Lower lobe of right lung (tissue), 2 donors: ENCODE measurements at regions not wholly inside any gene's neighbourhood (a gene's known extent, or its start where the extent isn't known, plus 50 kb on each side); places are given as distances from the start of the nearest gene placed in this dataset.
A peak's percentile ranks its signal among the peaks of the same experiment; 100 is the strongest.

ENCODE experiments used
- ATAC-seq, 2 donors: fragments of 200-7000 bp; cut with Tn5 transposase; one replicate each; pipeline ENCODE4 v1.9.1; 2020 to 2022; ENCODE audit warnings: mild to moderate bottlenecking in 2 of 2, moderate library complexity in 2 of 2
- DNase-seq: peaks from one replicate; pipeline ENCODE4 v3.0.0-alpha.2; 2020
- H3K27ac ChIP-seq: fragments of 200-600 bp; one replicate; pipeline ENCODE4 v1.8.0; 2022
- H3K27me3 ChIP-seq: fragments of 200-600 bp; one replicate; pipeline ENCODE4 v1.8.0; 2022; ENCODE audit warnings: low read depth
- H3K36me3 ChIP-seq: fragments of 200-600 bp; one replicate; pipeline ENCODE4 v1.8.0; 2022; ENCODE audit warnings: mild to moderate bottlenecking
- H3K4me1 ChIP-seq: fragments of 200-600 bp; one replicate; pipeline ENCODE4 v1.8.0; 2022
- H3K4me3 ChIP-seq: fragments of 200-600 bp; one replicate; pipeline ENCODE4 v1.8.0; 2022; ENCODE audit warnings: mild to moderate bottlenecking
- H3K9me3 ChIP-seq: fragments of 200-600 bp; one replicate; pipeline ENCODE4 v1.8.0; 2022
- CTCF ChIP-seq: fragments of 200-600 bp; IDR thresholded peaks from one replicate; pipeline ENCODE4 v1.8.0; 2022; ENCODE audit warnings: antibody characterized with exemption, mild to moderate bottlenecking
- intact Hi-C: fragments of 100-400 bp; cut with DNase I; formaldehyde crosslinking; loops from one replicate; pipeline ENCODE4 v1.11.0; 2022
- donor health status: DM: no; HTN: yes; CAD: no; lungs with severe emphysema.

- peaks cover 12% of the 10 kb centered on the region for H3K27me3 ChIP-seq
- no peaks in the 10 kb centered on the region for H3K36me3 ChIP-seq
- no peaks in the 10 kb centered on the region for H3K9me3 ChIP-seq
- intact Hi-C loops: no loop called here
- no peak overlapping the region for H3K27ac ChIP-seq
- DNase-seq (no peak), ATAC-seq (no peak)
- no peak for TF ChIP-seq CTCF
- no peaks in the 10 kb centered on the region for H3K4me1 ChIP-seq
- H3K4me3 ChIP-seq: no peak overlapping the region
Observed at GRCh38 chr1:5740450-5740849, 251.8 kb downstream of the NPHP4 start.

- intact Hi-C loops: no loop called here
Observed at GRCh38 chr1:5739561-5740078, 252.6 kb downstream of the NPHP4 start.

GRCh38 chr1:5738911-5739462 is 253.2 kb downstream of the NPHP4 start:
- Histone ChIP-seq H3K27ac (no peak overlapping the region), H3K27me3 (peaks cover 13% of the 10 kb centered on the region), H3K9me3 (no peaks in the 10 kb centered on the region), H3K4me1 (no peaks in the 10 kb centered on the region), H3K4me3 (no peak overlapping the region), H3K36me3 (no peaks in the 10 kb centered on the region)
- intact Hi-C loops: no loop called here
- no peak for ATAC-seq
- TF ChIP-seq CTCF: no peak
- DNase-seq: no peak

More at GRCh38 chr1:5739561-5740078, 252.6 kb downstream of the NPHP4 start:
- no peaks in the 10 kb centered on the region for H3K36me3 ChIP-seq
- peaks cover 9% of the 10 kb centered on the region for H3K27me3 ChIP-seq
- H3K9me3 ChIP-seq: no peaks in the 10 kb centered on the region
- DNase-seq: peak; percentile 13
- ATAC-seq: no peak
- no peak for TF ChIP-seq CTCF
- no peaks in the 10 kb centered on the region for H3K4me1 ChIP-seq
- H3K4me3 ChIP-seq: no peak overlapping the region
- no peak overlapping the region for H3K27ac ChIP-seq

- no peak for DNase-seq
- H3K27ac ChIP-seq: no peak overlapping the region
- H3K4me1 ChIP-seq: no peaks in the 10 kb centered on the region
- intact Hi-C loops: no loop called here
- peaks cover 9% of the 10 kb centered on the region for H3K27me3 ChIP-seq
- H3K4me3 ChIP-seq: no peak overlapping the region
- no peak for TF ChIP-seq CTCF
- H3K9me3 ChIP-seq: no peaks in the 10 kb centered on the region
- H3K36me3 ChIP-seq: no peaks in the 10 kb centered on the region
- no peak for ATAC-seq
Observed at GRCh38 chr1:5737081-5737480, 255.1 kb downstream of the NPHP4 start.

GRCh38 chr1:5734996-5735395 is 257.2 kb downstream of the NPHP4 start:
- no peak for TF ChIP-seq CTCF
- Histone ChIP-seq H3K27ac (no peak overlapping the region), H3K36me3 (no peaks in the 10 kb centered on the region), H3K27me3 (peaks cover 8% of the 10 kb centered on the region), H3K4me3 (no peak overlapping the region), H3K9me3 (no peaks in the 10 kb centered on the region), H3K4me1 (no peaks in the 10 kb centered on the region)
- intact Hi-C loops: no loop called here
- DNase-seq: peak; percentile 29
- ATAC-seq: no peak
